ENCODE measurements at regions not wholly inside any gene's neighbourhood (a gene's known extent, or its start where the extent isn't known, plus 50 kb on each side); places are given as distances from the start of the nearest gene placed in this dataset.

GRCh38 chr12:125604976-125605375, 539.7 kb downstream of the AACS start:
- no peak for DNase-seq

- DNase-seq = no peak
These were observed 541.1 kb downstream of the AACS start for GRCh38 chr12:125606312-125606711.

- no peak for DNase-seq
These were observed 545.1 kb downstream of the AACS start for GRCh38 chr12:125610292-125610691.

DNA sequence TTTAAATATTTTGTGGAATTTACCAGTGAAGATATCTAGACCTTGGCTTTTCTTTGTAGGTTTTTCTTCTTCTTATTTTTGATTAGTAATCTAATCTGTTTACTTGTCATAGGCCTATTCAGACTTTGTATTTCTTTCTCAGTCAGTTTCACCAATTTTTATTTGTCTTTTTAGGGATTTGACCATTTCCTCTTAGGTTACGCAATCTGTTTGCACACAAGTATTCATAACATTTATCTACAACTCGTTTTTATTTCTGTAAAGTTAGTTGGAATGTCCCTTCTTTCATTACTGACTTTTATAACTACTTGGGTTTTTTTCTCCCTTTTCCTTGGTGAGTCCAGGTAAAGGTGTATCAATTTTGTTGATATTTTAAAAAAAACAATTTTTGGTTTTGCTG, 545.7 kb downstream of the AACS start:
- no peak for DNase-seq

- DNase-seq = no peak
These were observed 548.8 kb downstream of the AACS start for GRCh38 chr12:125614058-125614457.

DNA sequence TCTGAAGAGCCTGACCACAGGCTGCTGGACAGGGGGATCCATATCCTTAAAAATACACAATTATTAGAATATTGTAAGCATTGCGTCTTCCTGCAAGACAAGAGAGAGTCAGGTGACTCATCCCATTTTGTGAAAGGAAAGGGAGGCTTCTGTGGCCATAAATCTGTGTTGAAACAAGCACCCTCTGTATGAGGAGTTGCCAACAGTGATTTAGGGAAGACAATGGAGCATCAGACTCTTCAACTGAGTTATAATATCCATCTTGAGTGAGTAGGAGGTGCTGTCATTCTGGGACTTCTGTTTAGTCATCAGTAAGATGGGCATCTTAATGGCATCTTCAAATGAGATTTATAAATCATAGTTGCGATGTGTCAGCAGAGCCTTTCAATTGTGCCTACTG, 554.5 kb downstream of the AACS start:
- no peak for DNase-seq

DNA sequence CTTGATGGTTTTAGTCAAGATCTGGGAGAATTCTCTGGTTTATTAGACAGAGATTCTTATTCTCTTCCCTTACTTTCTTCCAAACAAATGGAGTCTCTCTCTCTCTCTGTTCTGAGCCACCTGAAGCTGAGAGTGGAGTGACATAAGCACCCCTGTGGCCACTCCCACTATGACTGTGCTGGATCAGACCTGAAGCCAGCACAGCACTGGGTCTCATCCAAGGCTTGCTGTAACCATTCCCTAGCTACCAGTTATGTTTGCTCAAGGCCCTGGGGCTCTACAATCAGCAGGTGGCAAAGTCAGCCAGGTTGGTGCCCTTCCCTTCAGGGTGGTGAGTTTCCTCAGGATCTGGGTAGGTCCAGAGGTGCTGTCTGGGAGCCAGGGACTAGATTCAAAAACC, 568.5 kb downstream of the AACS start:
- DNase-seq = no peak

- DNase-seq = no peak
These were observed 569.6 kb downstream of the AACS start for GRCh38 chr12:125634813-125635212.

- DNase-seq = no peak
These were observed 574.6 kb downstream of the AACS start for GRCh38 chr12:125639826-125640225.

GRCh38 chr12:125643055-125643454, 577.8 kb downstream of the AACS start:
- no peak for DNase-seq

GRCh38 chr12:125645724-125646123, 580.5 kb downstream of the AACS start:
- no peak for DNase-seq

GRCh38 chr12:125650587-125650986, 585.4 kb downstream of the AACS start:
- DNase-seq = no peak

GRCh38 chr12:125651625-125652024, 586.4 kb downstream of the AACS start:
- DNase-seq = no peak

DNA sequence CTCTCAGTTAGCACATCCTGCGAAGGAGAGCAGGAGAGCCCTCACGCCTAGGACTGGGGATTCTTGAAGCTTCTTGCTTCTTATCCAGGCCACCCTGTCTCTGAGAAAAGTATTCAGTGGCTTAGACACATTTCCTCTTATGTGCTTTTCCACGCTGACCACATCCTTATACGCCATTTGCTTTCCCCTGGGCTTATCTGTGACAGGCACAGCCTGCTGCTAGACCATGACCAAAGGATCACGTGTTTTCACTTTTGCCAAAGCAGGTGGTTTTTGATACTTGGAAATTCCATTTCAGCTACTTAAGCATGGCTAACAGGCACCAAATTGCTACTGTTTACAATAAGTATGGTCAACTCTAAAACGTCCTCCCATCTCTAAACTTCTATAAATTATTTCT, 587.4 kb downstream of the AACS start:
- DNase-seq = no peak

DNA sequence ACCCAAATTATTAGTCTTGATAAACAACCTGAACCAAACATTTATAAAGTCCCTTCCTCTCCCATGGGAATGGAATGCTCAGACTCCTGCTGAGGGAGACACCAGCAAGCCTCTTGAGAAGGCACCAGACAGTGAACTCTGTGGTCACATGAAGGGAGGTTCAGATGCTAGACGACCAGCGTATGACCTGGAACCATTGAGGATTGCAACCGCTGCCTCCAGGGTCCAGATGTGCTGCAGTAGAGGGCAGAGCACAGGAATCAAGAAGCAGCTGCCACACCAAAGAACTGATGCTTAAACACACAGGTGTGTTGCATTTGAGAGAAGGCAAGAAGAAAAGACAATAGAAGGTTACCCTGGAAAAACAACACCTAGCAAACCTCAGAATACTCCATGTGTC, 592.4 kb downstream of the AACS start:
- DNase-seq = no peak

GRCh38 chr12:125674554-125675338, 609.5 kb downstream of the AACS start:
- no peak for DNase-seq

DNA sequence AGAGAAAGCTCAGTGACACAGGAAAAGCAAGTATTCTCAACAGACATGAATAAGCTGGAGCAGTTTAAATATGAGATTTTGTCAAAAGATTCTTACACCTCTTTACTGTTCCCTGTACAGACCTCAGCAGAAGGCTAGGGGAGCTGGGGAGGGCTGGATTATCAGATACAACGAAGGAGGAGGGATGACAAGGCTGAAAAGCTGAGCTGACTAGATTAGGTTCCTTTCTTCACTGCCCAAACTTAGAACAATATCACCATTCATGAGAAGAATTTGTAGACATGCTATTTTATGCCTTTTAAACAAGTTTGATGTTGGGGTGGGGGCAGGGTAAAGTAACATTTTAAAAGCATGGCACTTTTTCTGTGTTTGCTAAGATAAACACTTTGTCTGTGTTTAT, 611.1 kb downstream of the AACS start:
- DNase-seq = no peak

DNA sequence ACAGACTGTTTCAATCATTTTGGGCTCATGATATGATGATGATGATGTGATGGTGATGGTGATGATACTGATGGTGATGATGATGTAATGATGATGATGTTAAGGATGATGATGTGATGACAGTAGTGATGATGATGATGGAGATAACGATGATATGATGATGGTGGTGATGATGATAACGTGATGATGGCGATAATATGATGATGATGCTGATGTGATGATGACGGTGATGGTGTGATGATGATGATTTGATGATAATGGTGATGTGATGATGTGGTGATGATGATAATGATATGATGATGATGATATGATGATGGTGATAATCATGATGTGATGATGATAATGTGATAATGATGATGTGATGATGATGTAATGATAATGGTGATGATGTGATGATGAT, 612.6 kb downstream of the AACS start:
- no peak for DNase-seq

DNA sequence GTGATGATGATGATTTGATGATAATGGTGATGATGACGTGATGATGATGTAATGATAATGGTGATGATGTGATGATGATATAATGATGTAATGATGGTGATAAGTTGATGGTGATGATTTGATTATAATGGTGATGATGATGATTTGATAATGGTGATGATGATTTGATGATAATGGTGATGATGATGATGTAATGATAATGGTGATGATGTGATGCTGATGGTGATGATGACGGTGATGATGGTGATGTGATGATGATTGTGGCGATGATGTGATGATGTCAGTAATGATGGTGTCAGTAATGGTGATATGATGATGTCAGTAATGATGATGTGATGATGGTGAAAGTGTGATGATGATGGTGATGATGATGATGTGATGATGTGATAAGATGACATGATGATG, 613.4 kb downstream of the AACS start:
- no peak for DNase-seq

GRCh38 chr12:125683748-125684381, 618.6 kb downstream of the AACS start:
- peak in 1 of 2 experiments; percentile 4 for DNase-seq

DNA sequence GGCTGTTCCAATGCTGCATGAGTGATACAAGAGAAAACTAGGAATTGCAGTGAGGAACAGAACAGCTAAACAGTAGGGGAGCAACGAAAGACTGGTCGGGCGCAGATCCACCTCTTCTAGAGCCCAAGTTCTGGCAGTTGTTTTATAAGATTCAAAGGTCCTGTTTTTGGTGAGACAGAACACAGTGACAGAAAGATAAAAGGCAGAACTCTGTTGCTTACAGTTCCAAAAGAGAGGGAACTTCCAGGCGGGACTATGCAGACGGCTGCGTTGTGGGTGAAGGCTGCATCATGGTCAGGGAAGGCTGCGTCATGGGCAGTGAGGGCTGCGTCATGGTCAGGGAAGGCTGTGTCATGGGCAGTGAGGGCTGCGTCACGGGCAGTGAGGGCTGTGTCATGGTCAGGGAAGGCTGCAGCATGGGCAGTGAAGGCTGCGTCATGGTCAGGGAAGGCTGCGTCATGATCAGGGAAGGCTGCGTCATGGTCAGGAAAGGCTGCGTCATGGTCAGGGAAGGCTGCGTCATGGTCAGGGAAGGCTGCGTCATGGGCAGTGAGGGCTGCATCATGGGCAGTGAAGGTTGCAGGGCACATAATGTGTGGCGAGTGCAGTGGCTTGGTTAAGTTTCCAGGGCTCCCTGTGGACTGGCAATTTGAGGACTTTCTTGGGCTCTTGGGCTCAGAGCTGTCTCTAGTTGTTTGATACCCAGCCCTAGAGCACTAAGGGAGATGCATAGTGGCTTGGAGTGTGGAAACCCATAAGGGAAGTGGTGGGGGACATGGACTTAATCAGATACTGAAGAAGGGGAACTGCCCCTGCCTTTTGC, 619.9 kb downstream of the AACS start:
- no peak for DNase-seq

DNA sequence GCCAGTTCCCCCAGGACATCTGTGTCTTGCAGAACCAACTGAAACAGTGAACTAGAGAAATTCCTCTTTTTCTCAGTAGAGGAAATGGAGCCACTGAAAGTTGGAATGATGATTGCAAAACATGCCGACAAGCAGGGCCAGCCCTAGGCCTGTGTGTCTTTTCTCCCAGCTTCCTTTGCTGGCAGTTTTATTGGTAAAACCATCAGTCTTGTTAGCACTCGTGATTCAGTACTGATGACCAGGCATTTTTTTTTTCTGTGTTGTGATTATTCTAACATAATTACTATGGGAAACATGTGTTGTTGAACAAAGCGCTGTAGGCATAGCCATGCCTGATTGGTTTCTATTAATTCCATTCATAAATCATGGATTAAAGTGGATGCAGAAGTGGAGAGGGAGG, 620.7 kb downstream of the AACS start:
- no peak for DNase-seq

DNA sequence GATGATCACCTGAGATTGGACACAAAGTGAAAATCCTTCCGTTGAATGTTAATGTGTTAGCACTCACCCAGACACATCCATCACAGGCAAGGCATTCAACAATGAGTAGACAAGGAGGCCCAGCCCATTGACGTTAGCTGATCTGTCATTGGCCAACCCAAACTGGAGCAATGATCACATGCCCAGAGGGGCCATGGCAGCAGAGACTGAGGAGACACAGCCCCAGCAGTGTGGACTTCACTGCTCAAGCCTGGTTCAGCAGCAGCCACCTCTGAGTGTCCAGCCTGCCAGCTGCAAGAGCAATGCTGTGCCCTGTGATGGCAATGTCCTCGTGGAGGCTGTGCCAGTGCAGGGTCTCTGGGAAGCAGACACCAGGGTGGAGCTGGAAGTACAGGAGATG, 622.2 kb downstream of the AACS start:
- no peak for DNase-seq

DNA sequence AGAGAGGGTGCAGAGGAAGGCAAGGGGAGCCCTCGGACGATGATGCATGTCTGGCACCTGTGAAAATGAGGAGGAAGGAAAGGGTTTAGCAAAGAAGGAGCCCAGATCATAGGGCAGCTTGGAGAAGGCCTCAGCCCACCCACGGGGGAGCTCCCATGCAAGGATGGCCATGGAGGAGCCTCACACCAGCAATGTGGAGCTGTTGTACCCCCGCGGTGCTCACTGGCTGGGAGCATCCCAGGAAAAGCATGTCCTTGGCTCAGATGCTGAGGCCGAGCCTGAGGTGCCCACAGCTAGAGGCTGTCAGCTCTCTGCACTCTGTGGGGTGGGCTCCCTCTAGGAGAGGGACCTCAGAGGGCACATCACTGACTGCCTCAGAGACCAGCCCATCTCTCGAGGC, 622.6 kb downstream of the AACS start:
- no peak for DNase-seq
